Gastrocnemius medialis (tissue), 4 donors: ENCODE measurements at regions not wholly inside any gene's neighbourhood (a gene's known extent, or its start where the extent isn't known, plus 50 kb on each side); places are given as distances from the start of the nearest gene placed in this dataset.

ENCODE experiments used
- POLR2A ChIP-seq, 2 donors: fragments of 450-650 bp; IDR thresholded peaks; one replicate each; pipeline ENCODE4 v1.6.1; 2017; ENCODE audit warnings: antibody characterized with exemption in 2 of 2, mild to moderate bottlenecking in 2 of 2, moderate library complexity in 2 of 2
- TF ChIP-seq, protein P1 (sequence below), 5 experiments: fragments of 450-650 bp in 3 of 5; fragments of 200-600 bp in 2 of 5; sonication (generic) in 2 of 5; IDR thresholded peaks in 4 of 5; conservative IDR thresholded peaks in 1 of 5; 1 replicate in 4 of 5; 2 replicates in 1 of 5; pipeline ENCODE4 v1.5.1; 2016 to 2019; ENCODE audit warnings: antibody characterized with exemption in 5 of 5, mild to moderate bottlenecking in 3 of 5, moderate library complexity in 3 of 5

DNA sequence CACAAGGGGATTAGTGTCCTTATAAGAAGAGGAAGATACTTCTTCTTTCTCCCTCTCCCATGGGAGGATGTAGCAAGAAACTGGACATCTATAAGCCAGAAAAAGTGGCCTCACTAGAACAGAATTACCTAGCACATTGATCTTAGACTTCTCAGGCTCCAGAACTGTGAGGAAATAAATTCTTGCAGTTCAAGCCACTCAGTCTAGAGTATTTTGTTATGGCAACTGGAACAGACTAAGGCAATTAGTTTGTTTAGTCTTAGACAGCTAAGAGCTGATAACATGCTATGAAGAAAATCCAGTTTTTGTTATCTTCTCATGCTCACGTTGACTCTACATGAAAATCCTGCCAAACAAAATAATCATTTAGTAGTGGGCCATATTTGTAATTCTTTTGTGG is 627.6 kb upstream of the PHF14 start:
- TF ChIP-seq, protein P1, sequence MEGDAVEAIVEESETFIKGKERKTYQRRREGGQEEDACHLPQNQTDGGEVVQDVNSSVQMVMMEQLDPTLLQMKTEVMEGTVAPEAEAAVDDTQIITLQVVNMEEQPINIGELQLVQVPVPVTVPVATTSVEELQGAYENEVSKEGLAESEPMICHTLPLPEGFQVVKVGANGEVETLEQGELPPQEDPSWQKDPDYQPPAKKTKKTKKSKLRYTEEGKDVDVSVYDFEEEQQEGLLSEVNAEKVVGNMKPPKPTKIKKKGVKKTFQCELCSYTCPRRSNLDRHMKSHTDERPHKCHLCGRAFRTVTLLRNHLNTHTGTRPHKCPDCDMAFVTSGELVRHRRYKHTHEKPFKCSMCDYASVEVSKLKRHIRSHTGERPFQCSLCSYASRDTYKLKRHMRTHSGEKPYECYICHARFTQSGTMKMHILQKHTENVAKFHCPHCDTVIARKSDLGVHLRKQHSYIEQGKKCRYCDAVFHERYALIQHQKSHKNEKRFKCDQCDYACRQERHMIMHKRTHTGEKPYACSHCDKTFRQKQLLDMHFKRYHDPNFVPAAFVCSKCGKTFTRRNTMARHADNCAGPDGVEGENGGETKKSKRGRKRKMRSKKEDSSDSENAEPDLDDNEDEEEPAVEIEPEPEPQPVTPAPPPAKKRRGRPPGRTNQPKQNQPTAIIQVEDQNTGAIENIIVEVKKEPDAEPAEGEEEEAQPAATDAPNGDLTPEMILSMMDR (IDR thresholded peaks at IDR 0.05 in 4 of 5, conservative IDR thresholded peaks at IDR 0.05 in 1 of 5): no peak
- no peak for TF ChIP-seq POLR2A (IDR thresholded peaks at IDR 0.05)
